ENCODE measurements at regions not wholly inside any gene's neighbourhood (a gene's known extent, or its start where the extent isn't known, plus 50 kb on each side); places are given as distances from the start of the nearest gene placed in this dataset.

DNA sequence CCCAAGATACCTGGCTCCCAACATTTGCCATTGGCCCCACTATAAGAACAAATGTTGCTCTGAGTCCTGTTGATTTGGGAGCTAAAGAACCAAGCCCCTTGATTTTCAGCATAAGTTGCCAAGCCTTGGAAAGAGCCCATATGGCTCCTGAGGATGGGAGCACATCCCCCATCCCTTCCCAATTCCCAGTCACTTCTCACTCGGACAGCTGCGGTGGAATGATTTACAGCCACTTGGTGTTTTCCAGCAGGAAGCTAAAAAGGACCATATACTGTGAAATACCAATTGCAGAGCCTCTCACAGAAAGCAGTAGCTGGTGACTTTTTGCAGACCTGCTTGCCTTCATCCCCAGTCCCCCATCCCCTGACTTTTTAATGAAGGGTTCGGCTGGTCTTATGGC, 524.6 kb downstream of the GRIN2A start:
- no peak for DNase-seq (ENCODE audit: low read depth)
- TF ChIP-seq CTCF (IDR thresholded peaks at IDR 0.05; ENCODE audit: insufficient read depth, low read depth, low read length), result no peak

DNA sequence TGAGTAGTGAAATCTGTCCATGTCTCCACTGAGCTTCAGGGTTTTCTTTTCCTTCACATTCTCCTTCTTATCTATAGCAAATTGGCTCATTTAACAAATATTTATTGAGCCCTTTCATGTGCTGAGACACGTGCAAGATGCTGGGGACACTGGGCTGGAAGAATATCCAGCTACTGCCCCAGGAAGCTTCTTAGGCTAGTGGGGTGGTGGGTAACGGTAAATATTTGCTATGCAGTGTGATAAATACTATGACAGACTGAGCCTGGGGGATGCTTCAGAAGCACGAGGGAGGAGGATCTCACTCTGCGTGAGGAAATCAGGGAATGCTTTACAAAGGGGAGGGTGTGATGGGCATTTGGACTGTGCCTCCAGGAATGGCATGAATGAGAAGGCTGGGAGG, 524.1 kb downstream of the GRIN2A start:
- TF ChIP-seq CTCF (IDR thresholded peaks at IDR 0.05; ENCODE audit: insufficient read depth, low read depth, low read length), result no peak
- DNase-seq (ENCODE audit: low read depth), result no peak
- H3K4me3 ChIP-seq (ENCODE audit: low read depth, low read length), result no peak overlapping the region

More for the DNA sequence above, 524.6 kb downstream of the GRIN2A start:
- no peak overlapping the region for H3K4me3 ChIP-seq (ENCODE audit: low read depth, low read length)

GRCh38 chr16:9658586-9658985, 523.6 kb downstream of the GRIN2A start:
- DNase-seq (ENCODE audit: low read depth), result no peak
- no peak for TF ChIP-seq CTCF (IDR thresholded peaks at IDR 0.05; ENCODE audit: insufficient read depth, low read depth, low read length)
- no peak overlapping the region for H3K4me3 ChIP-seq (ENCODE audit: low read depth, low read length)

- H3K4me3 ChIP-seq (ENCODE audit: low read depth, low read length), result no peak overlapping the region
- no peak for DNase-seq (ENCODE audit: low read depth)
- TF ChIP-seq CTCF (IDR thresholded peaks at IDR 0.05; ENCODE audit: insufficient read depth, low read depth, low read length), result no peak
Observed at GRCh38 chr16:9660898-9661297, 521.3 kb downstream of the GRIN2A start.

DNA sequence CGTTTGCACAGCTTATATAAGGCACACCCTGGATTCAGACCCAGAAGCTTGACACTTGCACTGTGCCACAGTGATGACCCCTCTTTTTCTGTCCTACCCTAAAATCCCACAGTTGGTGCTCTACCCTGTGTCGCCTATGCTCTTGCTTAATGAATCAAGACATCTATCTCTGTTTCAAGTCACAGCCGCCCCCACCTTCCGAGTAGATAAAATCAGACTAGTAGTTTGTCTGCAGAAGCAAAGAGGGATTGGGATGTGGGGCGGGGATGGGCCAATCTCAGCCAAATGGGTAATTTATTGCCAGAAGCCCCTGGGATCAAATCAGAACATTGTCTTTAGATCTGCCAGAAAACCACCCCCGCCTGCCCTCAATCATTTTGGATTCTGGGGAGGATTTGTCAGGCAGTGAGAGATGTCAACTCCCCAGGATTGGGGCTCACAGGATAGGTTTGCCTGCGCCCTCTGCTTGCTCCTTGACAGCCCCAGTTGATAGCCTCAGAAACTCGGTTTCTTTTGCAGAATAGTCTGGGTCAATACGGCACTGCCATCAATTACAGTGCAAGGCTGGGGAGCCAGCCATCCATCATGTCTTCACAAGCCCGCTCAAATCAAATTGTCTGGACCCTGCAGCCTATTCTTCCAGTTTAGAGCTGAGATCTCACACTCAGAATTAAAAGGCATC, 520.8 kb downstream of the GRIN2A start:
- no peak overlapping the region for H3K4me3 ChIP-seq (ENCODE audit: low read depth, low read length)
- no peak for DNase-seq (ENCODE audit: low read depth)
- no peak for TF ChIP-seq CTCF (IDR thresholded peaks at IDR 0.05; ENCODE audit: insufficient read depth, low read depth, low read length)

- H3K4me3 ChIP-seq (ENCODE audit: low read depth, low read length), result no peak overlapping the region
- DNase-seq (ENCODE audit: low read depth), result no peak
- no peak for TF ChIP-seq CTCF (IDR thresholded peaks at IDR 0.05; ENCODE audit: insufficient read depth, low read depth, low read length)
Observed at GRCh38 chr16:9663588-9663987, 518.6 kb downstream of the GRIN2A start.

- no peak for DNase-seq (ENCODE audit: low read depth)
- TF ChIP-seq CTCF (IDR thresholded peaks at IDR 0.05; ENCODE audit: insufficient read depth, low read depth, low read length), result no peak
- no peak overlapping the region for H3K4me3 ChIP-seq (ENCODE audit: low read depth, low read length)
Observed at GRCh38 chr16:9665851-9666271, 516.4 kb downstream of the GRIN2A start.

Measured in fibroblast of villous mesenchyme (primary cell).